ENCODE measurements at regions not wholly inside any gene's neighbourhood (a gene's known extent, or its start where the extent isn't known, plus 50 kb on each side); places are given as distances from the start of the nearest gene placed in this dataset.

- Histone ChIP-seq H3K9me3 (ENCODE audit: control insufficient read depth, insufficient read depth, low read depth, low read length) (no peaks in the 10 kb centered on the region), H3K4me1 (ENCODE audit: control insufficient read depth, insufficient read depth, low read length) (peaks cover 20% of the 10 kb centered on the region), H3K36me3 (ENCODE audit: control insufficient read depth in 2 of 2, insufficient read depth in 1 of 2, low read length in 2 of 2) (no peaks in the 10 kb centered on the region), H3K27ac (ENCODE audit: extremely low read depth, low read depth, low read length) (no peak overlapping the region), H3K4me3 (ENCODE audit: low read depth, low read length) (no peak overlapping the region)
- CTCF ChIA-PET: interaction anchor here (0.6 to 0.7 kb wide), 2 partner anchors 41 to 145 kb away, joined by 3 to 6 read pairs; no protein-coding TSS in a partner anchor
- POLR2A ChIA-PET: interaction anchor here (0.7 kb wide), 1 partner anchor 28 kb away, joined by 3 read pairs; no protein-coding TSS in a partner anchor
- TF ChIP-seq TRIM28 (IDR thresholded peaks at IDR 0.05; ENCODE audit: borderline replicate concordance, low read length) (no peak), ZFP69B (tag by site-specific recombination; IDR thresholded peaks at IDR 0.05) (no peak), FEZF1 (tag by site-specific recombination; IDR thresholded peaks at IDR 0.05) (peak; percentile 26; the same call in 1 of the 2 replicates)
Measured at GRCh38 chr5:124576848-124577409, 169.5 kb downstream of the ZNF608 start.

GRCh38 chr5:124575725-124576124 lies 170.7 kb downstream of the ZNF608 start:
- ChIA-PET POLR2A (no interaction called here), CTCF (interaction anchor here (0.6 to 1.5 kb wide), 2 partner anchors 52 to 123 kb away, joined by 3 to 4 read pairs; no protein-coding TSS in a partner anchor)
- TF ChIP-seq ZBTB44 (tag by site-specific recombination; IDR thresholded peaks at IDR 0.05) (peak; percentile 23; the same call in 1 of the 2 replicates), ZNF664 (tag by site-specific recombination; IDR thresholded peaks at IDR 0.05) (no peak), ZNF473 (tag by site-specific recombination; IDR thresholded peaks at IDR 0.05) (no peak), INSM2 (tag by site-specific recombination; IDR thresholded peaks at IDR 0.05) (no peak), ZNF560 (tag by site-specific recombination; IDR thresholded peaks at IDR 0.05; ENCODE audit: borderline replicate concordance) (no peak), ZSCAN5A (tag by site-specific recombination; IDR thresholded peaks at IDR 0.05) (no peak), PRDM6 (tag by site-specific recombination; IDR thresholded peaks at IDR 0.05) (0 out of 2 replicates have a peak, but pooled peaks have one; percentile 46), BCL11A (tag by site-specific recombination; IDR thresholded peaks at IDR 0.05; ENCODE audit: low read depth) (no peak)
- H3K4me3 ChIP-seq (ENCODE audit: low read depth, low read length): no peak overlapping the region
- H3K36me3 ChIP-seq (ENCODE audit: control insufficient read depth in 2 of 2, insufficient read depth in 1 of 2, low read length in 2 of 2): no peaks in the 10 kb centered on the region
- H3K9me3 ChIP-seq (ENCODE audit: control insufficient read depth, insufficient read depth, low read depth, low read length): no peaks in the 10 kb centered on the region
- H3K4me1 ChIP-seq (ENCODE audit: control insufficient read depth, insufficient read depth, low read length): peaks cover 16% of the 10 kb centered on the region
- no peak overlapping the region for H3K27ac ChIP-seq (ENCODE audit: extremely low read depth, low read depth, low read length)

GRCh38 chr5:124574521-124575436 lies 171.7 kb downstream of the ZNF608 start:
- no peak overlapping the region for H3K4me3 ChIP-seq (ENCODE audit: low read depth, low read length)
- ChIA-PET CTCF (interaction anchor here (0.6 to 1.5 kb wide), 3 partner anchors 36 to 1437 kb away, joined by 3 to 4 read pairs (median 3); no protein-coding TSS in a partner anchor), POLR2A (no interaction called here)
- H3K27ac ChIP-seq (ENCODE audit: extremely low read depth, low read depth, low read length): no peak overlapping the region
- TF ChIP-seq ZSCAN23 (tag by site-specific recombination; IDR thresholded peaks at IDR 0.05): no peak
- TF ChIP-seq ZNF654 (tag by site-specific recombination; IDR thresholded peaks at IDR 0.05; ENCODE audit: low read depth): no peak
- no peak for TF ChIP-seq FEZF1 (tag by site-specific recombination; IDR thresholded peaks at IDR 0.05)
- no peak for TF ChIP-seq KLF8 (tag by site-specific recombination; IDR thresholded peaks at IDR 0.05)
- no peak for TF ChIP-seq RBAK (tag by site-specific recombination; IDR thresholded peaks at IDR 0.05)
- no peak for TF ChIP-seq ZNF341 (tag by site-specific recombination; IDR thresholded peaks at IDR 0.05; ENCODE audit: low read depth)
- TF ChIP-seq WT1 (tag by site-specific recombination; IDR thresholded peaks at IDR 0.05): no peak
- no peak for TF ChIP-seq BCL11A (tag by site-specific recombination; IDR thresholded peaks at IDR 0.05; ENCODE audit: low read depth)
- no peak for TF ChIP-seq ZBTB48 (tag by site-specific recombination; IDR thresholded peaks at IDR 0.05)
- H3K9me3 ChIP-seq (ENCODE audit: control insufficient read depth, insufficient read depth, low read depth, low read length): no peaks in the 10 kb centered on the region
- H3K36me3 ChIP-seq (ENCODE audit: control insufficient read depth in 2 of 2, insufficient read depth in 1 of 2, low read length in 2 of 2): no peaks in the 10 kb centered on the region
- peaks cover 19% of the 10 kb centered on the region for H3K4me1 ChIP-seq (ENCODE audit: control insufficient read depth, insufficient read depth, low read length)

Data from HEK293 (cell line).